ENCODE measurements at regions not wholly inside any gene's neighbourhood (a gene's known extent, or its start where the extent isn't known, plus 50 kb on each side); places are given as distances from the start of the nearest gene placed in this dataset.

- Histone ChIP-seq H3K4me3 (ENCODE audit: low read depth, low read length) (no peak overlapping the region), H3K27me3 (ENCODE audit: control insufficient read depth, insufficient read depth, low read length) (no peaks in the 10 kb centered on the region), H3K36me3 (ENCODE audit: control insufficient read depth, insufficient read depth, low read length) (no peaks in the 10 kb centered on the region)
- TF ChIP-seq, protein P1, sequence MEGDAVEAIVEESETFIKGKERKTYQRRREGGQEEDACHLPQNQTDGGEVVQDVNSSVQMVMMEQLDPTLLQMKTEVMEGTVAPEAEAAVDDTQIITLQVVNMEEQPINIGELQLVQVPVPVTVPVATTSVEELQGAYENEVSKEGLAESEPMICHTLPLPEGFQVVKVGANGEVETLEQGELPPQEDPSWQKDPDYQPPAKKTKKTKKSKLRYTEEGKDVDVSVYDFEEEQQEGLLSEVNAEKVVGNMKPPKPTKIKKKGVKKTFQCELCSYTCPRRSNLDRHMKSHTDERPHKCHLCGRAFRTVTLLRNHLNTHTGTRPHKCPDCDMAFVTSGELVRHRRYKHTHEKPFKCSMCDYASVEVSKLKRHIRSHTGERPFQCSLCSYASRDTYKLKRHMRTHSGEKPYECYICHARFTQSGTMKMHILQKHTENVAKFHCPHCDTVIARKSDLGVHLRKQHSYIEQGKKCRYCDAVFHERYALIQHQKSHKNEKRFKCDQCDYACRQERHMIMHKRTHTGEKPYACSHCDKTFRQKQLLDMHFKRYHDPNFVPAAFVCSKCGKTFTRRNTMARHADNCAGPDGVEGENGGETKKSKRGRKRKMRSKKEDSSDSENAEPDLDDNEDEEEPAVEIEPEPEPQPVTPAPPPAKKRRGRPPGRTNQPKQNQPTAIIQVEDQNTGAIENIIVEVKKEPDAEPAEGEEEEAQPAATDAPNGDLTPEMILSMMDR (IDR thresholded peaks at IDR 0.05; ENCODE audit: insufficient read depth, low read length, poor library complexity, severe bottlenecking), result no peak
- no peak for DNase-seq (ENCODE audit: low read depth)
Measured at GRCh38 chr10:47248386-47249090, 51.5 kb upstream of the GDF10 start.

- TF ChIP-seq, protein P1 (IDR thresholded peaks at IDR 0.05; ENCODE audit: insufficient read depth, low read length, poor library complexity, severe bottlenecking), result no peak
- DNase-seq (ENCODE audit: low read depth), result no peak
- H3K4me3 ChIP-seq (ENCODE audit: low read depth, low read length), result no peak overlapping the region
- no peaks in the 10 kb centered on the region for H3K36me3 ChIP-seq (ENCODE audit: control insufficient read depth, insufficient read depth, low read length)
- H3K27me3 ChIP-seq (ENCODE audit: control insufficient read depth, insufficient read depth, low read length), result no peaks in the 10 kb centered on the region
Measured at GRCh38 chr10:47249881-47250280, 50.1 kb upstream of the GDF10 start.

All from kidney epithelial cell (primary cell).